Activated naive CD4-positive, alpha-beta T cell treated with anti-CD3 and anti-CD28 coated beads for 36 hours (primary cell): ENCODE measurements at regions not wholly inside any gene's neighbourhood (a gene's known extent, or its start where the extent isn't known, plus 50 kb on each side); places are given as distances from the start of the nearest gene placed in this dataset.

Source experiments
- CTCF ChIA-PET: fragments of 350-600 bp; sonication (Branson Sonifier 250); formaldehyde crosslinking; loops from one replicate; lab custom pipeline; 2021; ENCODE audit warnings: antibody characterized with exemption; lab: Charles Lee
- DNase-seq: peaks from one replicate; pipeline ENCODE4 v3.0.0-alpha.2; 2020
- H3K27ac Mint-ChIP-seq: one replicate; pipeline ENCODE4 v1.8.0; 2021; ENCODE audit warnings: mild to moderate bottlenecking, mixed read lengths
- H3K27me3 Mint-ChIP-seq: one replicate; pipeline ENCODE4 v1.8.0; 2021; ENCODE audit warnings: low read depth, mixed read lengths
- H3K36me3 Mint-ChIP-seq: one replicate; pipeline ENCODE4 v1.8.0; 2021; ENCODE audit warnings: low read depth, mixed read lengths
- H3K4me1 Mint-ChIP-seq: one replicate; pipeline ENCODE4 v1.8.0; 2021; ENCODE audit warnings: low read depth, mixed read lengths
- H3K4me3 Mint-ChIP-seq: one replicate; pipeline ENCODE4 v1.8.0; 2021; ENCODE audit warnings: mild to moderate bottlenecking, moderate library complexity, mixed read lengths
- H3K9me3 Mint-ChIP-seq: one replicate; pipeline ENCODE4 v1.8.0; 2021; ENCODE audit warnings: mixed read lengths
- intact Hi-C: fragments of 100-400 bp; cut with micrococcal nuclease; formaldehyde crosslinking; loops from one replicate; pipeline ENCODE4 v1.15.1; 2023

- no peak overlapping the region for H3K27ac Mint-ChIP-seq
- H3K9me3 Mint-ChIP-seq: peaks cover 2% of the 10 kb centered on the region
- intact Hi-C loops: no loop called here
- no peaks in the 10 kb centered on the region for H3K27me3 Mint-ChIP-seq
- H3K4me3 Mint-ChIP-seq: no peak overlapping the region
- H3K4me1 Mint-ChIP-seq: no peaks in the 10 kb centered on the region
- H3K36me3 Mint-ChIP-seq: no peaks in the 10 kb centered on the region
- CTCF ChIA-PET: no interaction called here
- no peak for DNase-seq
These were observed 1774.6 kb upstream of the PCDH20 start for GRCh38 chr13:63190219-63190618.

GRCh38 chr13:63189712-63190111 is 1774.1 kb upstream of the PCDH20 start:
- CTCF ChIA-PET: no interaction called here
- H3K4me1 Mint-ChIP-seq: no peaks in the 10 kb centered on the region
- H3K36me3 Mint-ChIP-seq: no peaks in the 10 kb centered on the region
- peaks cover 2% of the 10 kb centered on the region for H3K9me3 Mint-ChIP-seq
- no peaks in the 10 kb centered on the region for H3K27me3 Mint-ChIP-seq
- intact Hi-C loops: no loop called here
- no peak for DNase-seq
- no peak overlapping the region for H3K27ac Mint-ChIP-seq
- no peak overlapping the region for H3K4me3 Mint-ChIP-seq

GRCh38 chr13:63184693-63185092 is 1769.0 kb upstream of the PCDH20 start:
- Mint-ChIP-seq H3K4me1 (no peaks in the 10 kb centered on the region), H3K27ac (no peak overlapping the region), H3K9me3 (peaks cover 10% of the 10 kb centered on the region), H3K27me3 (no peaks in the 10 kb centered on the region), H3K36me3 (no peaks in the 10 kb centered on the region), H3K4me3 (no peak overlapping the region)
- CTCF ChIA-PET: no interaction called here
- intact Hi-C loops: no loop called here
- DNase-seq: no peak

DNA sequence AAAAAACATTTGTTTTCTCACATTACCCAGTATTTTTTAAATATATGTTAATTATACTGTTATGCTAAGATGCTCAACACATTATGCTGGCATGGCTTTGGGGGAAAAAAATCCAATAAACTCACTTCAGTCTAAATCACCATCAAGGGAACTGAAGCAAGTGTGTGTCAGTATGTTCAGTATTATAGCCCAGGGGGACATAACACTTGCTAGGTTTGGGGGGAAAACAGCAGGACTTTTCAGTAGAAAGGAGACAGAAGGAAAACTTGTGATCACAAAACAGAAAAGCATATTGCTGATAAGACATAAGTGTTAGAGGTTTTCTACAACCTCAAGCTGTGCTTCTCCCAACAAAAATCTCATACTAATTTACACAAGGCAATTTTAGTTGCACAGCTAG is 1759.9 kb upstream of the PCDH20 start:
- Mint-ChIP-seq H3K36me3 (no peaks in the 10 kb centered on the region), H3K4me3 (no peak overlapping the region), H3K27ac (no peak overlapping the region), H3K4me1 (no peaks in the 10 kb centered on the region), H3K27me3 (no peaks in the 10 kb centered on the region), H3K9me3 (peaks cover 12% of the 10 kb centered on the region)
- intact Hi-C loops: no loop called here
- CTCF ChIA-PET: no interaction called here
- DNase-seq: no peak

- H3K36me3 Mint-ChIP-seq: no peaks in the 10 kb centered on the region
- H3K9me3 Mint-ChIP-seq: no peaks in the 10 kb centered on the region
- intact Hi-C loops: no loop called here
- DNase-seq: no peak
- CTCF ChIA-PET: no interaction called here
- no peak overlapping the region for H3K4me3 Mint-ChIP-seq
- no peak overlapping the region for H3K27ac Mint-ChIP-seq
- H3K27me3 Mint-ChIP-seq: no peaks in the 10 kb centered on the region
- H3K4me1 Mint-ChIP-seq: no peaks in the 10 kb centered on the region
These were observed 1752.2 kb upstream of the PCDH20 start for GRCh38 chr13:63167699-63168337.

- no peaks in the 10 kb centered on the region for H3K27me3 Mint-ChIP-seq
- H3K4me1 Mint-ChIP-seq: no peaks in the 10 kb centered on the region
- peaks cover 3% of the 10 kb centered on the region for H3K9me3 Mint-ChIP-seq
- CTCF ChIA-PET: no interaction called here
- DNase-seq: no peak
- H3K27ac Mint-ChIP-seq: no peak overlapping the region
- intact Hi-C loops: no loop called here
- H3K36me3 Mint-ChIP-seq: no peaks in the 10 kb centered on the region
- no peak overlapping the region for H3K4me3 Mint-ChIP-seq
These were observed 1750.7 kb upstream of the PCDH20 start for GRCh38 chr13:63166345-63166744.

- intact Hi-C loops: no loop called here
- CTCF ChIA-PET: no interaction called here
These were observed 1748.3 kb upstream of the PCDH20 start for GRCh38 chr13:63163903-63164302.

DNA sequence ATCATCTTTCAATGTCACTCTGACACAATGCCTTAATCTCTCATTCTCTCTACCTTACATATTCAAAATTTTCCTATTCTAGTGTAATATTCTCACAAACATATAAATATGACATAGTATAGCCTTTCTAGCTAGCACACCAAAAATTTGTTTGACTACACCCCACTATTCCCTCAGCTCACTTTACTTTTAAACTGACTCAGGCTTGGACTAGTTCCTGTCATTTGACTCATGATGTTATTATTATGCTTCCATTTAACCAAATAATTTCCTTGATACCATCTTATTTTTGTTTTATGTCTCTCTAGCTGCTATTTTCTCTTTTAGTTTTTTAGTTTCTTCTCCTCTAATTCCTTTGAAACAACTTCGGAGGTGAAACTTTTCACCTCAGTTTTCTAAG is 1745.6 kb upstream of the PCDH20 start:
- no peak for DNase-seq
- intact Hi-C loops: no loop called here
- CTCF ChIA-PET: no interaction called here
- peaks cover 6% of the 10 kb centered on the region for H3K9me3 Mint-ChIP-seq
- no peak overlapping the region for H3K27ac Mint-ChIP-seq
- H3K4me1 Mint-ChIP-seq: no peaks in the 10 kb centered on the region
- H3K36me3 Mint-ChIP-seq: no peaks in the 10 kb centered on the region
- H3K27me3 Mint-ChIP-seq: no peaks in the 10 kb centered on the region
- H3K4me3 Mint-ChIP-seq: no peak overlapping the region

More at GRCh38 chr13:63163903-63164302, 1748.3 kb upstream of the PCDH20 start:
- Mint-ChIP-seq H3K27ac (no peak overlapping the region), H3K4me3 (no peak overlapping the region), H3K4me1 (no peaks in the 10 kb centered on the region), H3K9me3 (peaks cover 3% of the 10 kb centered on the region), H3K27me3 (no peaks in the 10 kb centered on the region), H3K36me3 (no peaks in the 10 kb centered on the region)
- no peak for DNase-seq

GRCh38 chr13:63156816-63157215 is 1741.2 kb upstream of the PCDH20 start:
- Mint-ChIP-seq H3K27me3 (no peaks in the 10 kb centered on the region), H3K4me3 (no peak overlapping the region), H3K27ac (no peak overlapping the region), H3K9me3 (peaks cover 5% of the 10 kb centered on the region), H3K36me3 (no peaks in the 10 kb centered on the region), H3K4me1 (no peaks in the 10 kb centered on the region)
- intact Hi-C loops: no loop called here
- CTCF ChIA-PET: no interaction called here
- no peak for DNase-seq

- H3K27me3 Mint-ChIP-seq: no peaks in the 10 kb centered on the region
- no peak overlapping the region for H3K27ac Mint-ChIP-seq
- CTCF ChIA-PET: no interaction called here
- intact Hi-C loops: no loop called here
- no peak overlapping the region for H3K4me3 Mint-ChIP-seq
- H3K4me1 Mint-ChIP-seq: no peaks in the 10 kb centered on the region
- no peak for DNase-seq
- no peaks in the 10 kb centered on the region for H3K36me3 Mint-ChIP-seq
- peaks cover 12% of the 10 kb centered on the region for H3K9me3 Mint-ChIP-seq
These were observed 1733.7 kb upstream of the PCDH20 start for GRCh38 chr13:63149375-63149774.

DNA sequence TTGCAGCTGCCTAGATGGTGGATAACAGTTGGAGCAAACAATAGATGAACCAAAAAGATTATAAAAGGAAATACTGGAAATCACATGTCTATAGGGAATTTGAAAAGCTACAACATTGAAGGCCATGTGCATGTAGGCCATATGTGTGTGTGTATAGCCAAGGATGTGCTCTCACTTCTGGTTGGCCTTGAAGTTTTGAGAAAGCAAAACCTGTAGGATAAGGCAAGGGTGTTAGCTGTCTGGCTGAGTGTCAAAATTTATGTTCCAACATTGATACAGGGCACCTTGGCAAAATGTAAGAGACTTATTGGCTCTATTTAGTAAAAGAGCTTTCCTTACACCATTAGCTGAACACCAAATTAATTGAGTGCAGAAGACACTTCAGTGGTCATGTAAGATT is 1723.6 kb upstream of the PCDH20 start:
- Mint-ChIP-seq H3K9me3 (peaks cover 6% of the 10 kb centered on the region), H3K27me3 (no peaks in the 10 kb centered on the region), H3K4me3 (no peak overlapping the region), H3K36me3 (no peaks in the 10 kb centered on the region), H3K27ac (no peak overlapping the region), H3K4me1 (no peaks in the 10 kb centered on the region)
- CTCF ChIA-PET: no interaction called here
- no peak for DNase-seq
- intact Hi-C loops: no loop called here

- CTCF ChIA-PET: no interaction called here
- H3K36me3 Mint-ChIP-seq: no peaks in the 10 kb centered on the region
- no peak overlapping the region for H3K4me3 Mint-ChIP-seq
- peaks cover 2% of the 10 kb centered on the region for H3K9me3 Mint-ChIP-seq
- intact Hi-C loops: no loop called here
- DNase-seq: no peak
- no peaks in the 10 kb centered on the region for H3K27me3 Mint-ChIP-seq
- no peak overlapping the region for H3K27ac Mint-ChIP-seq
- no peaks in the 10 kb centered on the region for H3K4me1 Mint-ChIP-seq
These were observed 1714.3 kb upstream of the PCDH20 start for GRCh38 chr13:63129995-63130394.

GRCh38 chr13:63128716-63129115 is 1713.1 kb upstream of the PCDH20 start:
- Mint-ChIP-seq H3K4me1 (no peaks in the 10 kb centered on the region), H3K27me3 (no peaks in the 10 kb centered on the region), H3K27ac (no peak overlapping the region), H3K9me3 (peaks cover 2% of the 10 kb centered on the region), H3K36me3 (no peaks in the 10 kb centered on the region), H3K4me3 (no peak overlapping the region)
- DNase-seq: no peak
- intact Hi-C loops: no loop called here
- CTCF ChIA-PET: interaction anchor here (1.0 kb wide), 1 partner anchor 19 kb away, joined by 3 read pairs; no protein-coding TSS in a partner anchor
